Germinal center (tissue), 1 donor: ENCODE measurements at regions not wholly inside any gene's neighbourhood (a gene's known extent, or its start where the extent isn't known, plus 50 kb on each side); places are given as distances from the start of the nearest gene placed in this dataset.

Experiments
- DNase-seq: peaks from one replicate; pipeline ENCODE4 v3.0.0; 2012; ENCODE audit warnings: mixed read lengths, low spot score

- no peak for DNase-seq
These were observed 288.3 kb upstream of the ZC3H12C start for GRCh38 chr11:109804911-109805310.

GRCh38 chr11:109806205-109806604, 287.0 kb upstream of the ZC3H12C start:
- DNase-seq, result no peak

- no peak for DNase-seq
These were observed 284.6 kb upstream of the ZC3H12C start for GRCh38 chr11:109808569-109808968.

- no peak for DNase-seq
These were observed 278.4 kb upstream of the ZC3H12C start for GRCh38 chr11:109814824-109815223.

GRCh38 chr11:109815500-109816150, 277.6 kb upstream of the ZC3H12C start:
- no peak for DNase-seq

- no peak for DNase-seq
These were observed 274.9 kb upstream of the ZC3H12C start for GRCh38 chr11:109818290-109818689.

GRCh38 chr11:109819410-109819809, 273.8 kb upstream of the ZC3H12C start:
- no peak for DNase-seq

GRCh38 chr11:109821511-109821910, 271.7 kb upstream of the ZC3H12C start:
- no peak for DNase-seq

GRCh38 chr11:109822436-109823102, 270.6 kb upstream of the ZC3H12C start:
- DNase-seq, result no peak

- no peak for DNase-seq
These were observed 264.8 kb upstream of the ZC3H12C start for GRCh38 chr11:109828387-109828786.

GRCh38 chr11:109838026-109838425, 255.2 kb upstream of the ZC3H12C start:
- DNase-seq, result no peak

GRCh38 chr11:109845437-109845836, 247.8 kb upstream of the ZC3H12C start:
- DNase-seq, result no peak

GRCh38 chr11:109847621-109848020, 245.6 kb upstream of the ZC3H12C start:
- no peak for DNase-seq

GRCh38 chr11:109849051-109849450, 244.1 kb upstream of the ZC3H12C start:
- no peak for DNase-seq

GRCh38 chr11:109849946-109850345, 243.2 kb upstream of the ZC3H12C start:
- no peak for DNase-seq

GRCh38 chr11:109851780-109852390, 241.3 kb upstream of the ZC3H12C start:
- no peak for DNase-seq

- peak; percentile 2 for DNase-seq
These were observed 239.9 kb upstream of the ZC3H12C start for GRCh38 chr11:109853156-109853776.

GRCh38 chr11:109854731-109855130, 238.5 kb upstream of the ZC3H12C start:
- no peak for DNase-seq

GRCh38 chr11:109856928-109857327, 236.3 kb upstream of the ZC3H12C start:
- DNase-seq, result no peak

GRCh38 chr11:109857637-109858036, 235.6 kb upstream of the ZC3H12C start:
- DNase-seq, result no peak

GRCh38 chr11:109858152-109858551, 235.0 kb upstream of the ZC3H12C start:
- DNase-seq, result no peak

- DNase-seq, result no peak
These were observed 234.0 kb upstream of the ZC3H12C start for GRCh38 chr11:109859045-109859724.
